ENCODE measurements at regions not wholly inside any gene's neighbourhood (a gene's known extent, or its start where the extent isn't known, plus 50 kb on each side); places are given as distances from the start of the nearest gene placed in this dataset.

GRCh38 chr11:112403432-112403831 lies 142.8 kb upstream of the PLET1 start:
- no peak for DNase-seq

GRCh38 chr11:112404112-112404511 lies 143.5 kb upstream of the PLET1 start:
- no peak for DNase-seq

GRCh38 chr11:112408517-112408916 lies 147.9 kb upstream of the PLET1 start:
- no peak for DNase-seq

DNA sequence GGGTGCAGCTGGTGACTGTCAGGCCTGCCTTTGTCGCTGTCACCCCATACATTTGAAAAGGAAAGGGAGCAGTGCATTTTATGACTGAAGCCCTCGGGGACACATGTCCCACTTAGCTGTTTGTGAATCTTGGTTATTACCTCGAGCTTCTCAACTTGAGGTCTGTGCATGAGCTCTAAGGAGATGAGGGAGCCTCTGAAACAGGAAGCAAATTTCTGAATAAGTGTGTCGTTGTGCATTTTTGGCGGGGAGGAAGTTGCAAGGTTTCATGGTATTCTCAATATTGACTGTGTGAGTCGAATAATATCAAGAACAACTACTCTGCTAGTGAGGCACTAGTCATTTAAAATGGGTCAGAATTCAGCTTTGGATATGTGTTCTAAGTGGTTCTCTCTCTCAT lies 149.7 kb upstream of the PLET1 start:
- no peak for DNase-seq

DNA sequence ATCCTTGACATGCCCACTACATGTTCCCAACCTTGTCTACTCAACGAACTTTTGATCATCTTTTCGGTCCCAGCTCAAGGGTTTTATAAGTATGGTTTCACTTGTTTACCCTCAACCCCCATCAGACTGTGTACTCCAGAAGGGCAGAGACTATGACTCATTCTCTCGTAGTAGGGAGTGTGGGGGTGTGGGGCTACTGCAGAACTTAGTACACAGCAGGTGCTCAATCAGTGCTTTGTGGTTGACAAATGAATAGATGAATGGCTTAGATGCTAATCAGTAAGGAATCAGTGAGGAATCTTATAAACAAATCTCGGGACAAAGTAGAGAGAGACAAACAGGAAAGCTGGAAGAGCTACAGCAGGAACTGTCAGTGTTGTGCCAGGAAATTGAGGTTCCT lies 151.7 kb upstream of the PLET1 start:
- no peak for DNase-seq

DNA sequence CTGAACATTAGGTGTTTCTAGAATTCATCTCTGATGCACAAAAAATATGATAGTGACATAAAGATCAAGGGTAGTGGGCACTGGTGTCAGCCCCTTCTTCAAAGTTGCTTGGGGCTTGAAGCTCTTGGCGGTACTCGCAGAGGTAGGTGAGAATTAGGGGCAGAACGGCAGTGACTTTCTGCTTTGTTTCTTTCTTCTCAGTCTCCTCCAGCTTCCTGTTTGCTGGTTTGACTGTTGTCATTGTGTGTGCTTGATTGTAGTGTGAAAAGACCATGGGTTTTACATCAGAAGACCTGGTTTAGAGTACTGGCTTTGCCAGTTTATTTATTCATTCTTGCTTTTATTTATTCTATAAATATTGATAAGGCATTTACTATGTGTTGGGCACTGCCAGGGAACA lies 156.7 kb upstream of the PLET1 start:
- no peak for DNase-seq

GRCh38 chr11:112418438-112418837 lies 157.8 kb upstream of the PLET1 start:
- DNase-seq = no peak

DNA sequence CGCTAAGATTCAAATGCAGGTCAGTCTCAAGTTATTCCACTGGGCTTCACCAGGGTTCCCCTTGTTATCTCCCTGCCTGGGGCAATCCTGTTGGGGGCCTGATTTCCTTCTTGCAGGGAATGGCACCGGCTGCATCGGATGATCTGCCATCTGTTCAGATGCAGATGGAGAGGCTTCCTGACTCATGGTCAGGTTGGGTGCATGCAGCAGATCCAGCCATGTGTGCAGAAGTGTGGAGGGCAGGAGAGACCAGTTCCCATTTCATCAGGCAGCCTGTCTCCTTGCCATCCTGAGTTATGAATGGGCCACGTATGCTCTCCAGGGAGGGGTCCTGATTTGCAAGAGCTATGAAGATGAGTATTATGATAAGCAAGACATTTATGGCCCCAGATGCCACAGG lies 161.2 kb upstream of the PLET1 start:
- no peak for DNase-seq

DNA sequence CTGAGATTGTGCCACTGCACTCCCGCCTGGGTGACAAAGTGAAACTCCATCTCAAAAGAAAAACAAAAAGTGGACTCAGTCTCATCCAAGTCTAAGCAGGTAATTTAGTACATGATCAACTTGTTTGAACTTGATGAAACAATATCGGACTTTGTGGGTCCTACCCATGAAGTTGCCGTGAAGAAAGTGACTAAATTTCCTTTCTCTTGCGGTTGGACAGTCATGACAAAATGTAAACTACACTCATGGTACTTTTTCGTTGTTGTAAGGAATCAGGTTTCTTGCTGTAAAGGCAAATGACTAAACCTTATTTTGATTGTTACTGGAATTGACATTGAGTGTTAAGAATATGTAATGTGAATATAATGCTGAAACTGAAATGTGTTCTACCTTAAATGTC lies 164.5 kb upstream of the PLET1 start:
- no peak for DNase-seq

DNA sequence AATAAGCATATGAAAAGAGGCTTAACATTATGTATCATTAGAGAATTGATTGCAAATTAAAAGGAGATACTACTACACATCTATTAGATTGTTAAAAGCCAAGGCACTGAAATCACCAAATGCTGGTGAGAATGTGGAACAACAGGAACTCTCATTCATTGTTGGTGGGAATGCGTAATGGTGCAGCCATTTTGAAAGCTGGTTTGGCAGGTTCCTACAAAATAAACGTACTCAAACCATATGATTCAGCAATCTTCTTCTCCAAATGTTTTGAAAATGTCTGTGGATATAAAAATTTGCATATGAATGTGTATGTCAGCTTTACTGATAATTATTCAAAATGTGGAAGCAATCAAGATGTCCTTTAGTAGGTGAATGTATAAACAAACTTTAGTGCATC lies 176.4 kb upstream of the PLET1 start:
- DNase-seq = no peak

- no peak for DNase-seq
Measured at GRCh38 chr11:112439614-112440013, 179.0 kb upstream of the PLET1 start.

DNA sequence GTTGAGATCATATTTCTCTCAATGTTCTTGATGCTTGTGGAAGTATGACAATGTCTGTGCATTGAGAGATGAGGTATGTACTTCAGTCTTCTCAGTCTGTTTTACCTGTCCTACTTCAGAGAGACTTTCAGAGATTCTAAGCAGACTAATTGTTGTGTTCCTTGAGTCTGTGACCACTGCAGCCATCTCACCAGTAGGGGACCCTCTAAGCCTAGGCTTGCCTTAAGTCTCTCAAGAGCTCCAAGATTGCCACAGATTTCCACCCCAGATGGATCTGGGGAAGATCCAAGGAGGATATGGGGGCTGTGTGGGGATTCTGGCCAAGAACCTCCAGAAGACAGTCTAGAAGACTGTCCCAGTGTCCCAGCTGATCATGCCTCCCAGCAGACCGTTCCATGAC lies 179.9 kb upstream of the PLET1 start:
- DNase-seq = no peak

GRCh38 chr11:112448168-112448567 lies 187.5 kb upstream of the PLET1 start:
- DNase-seq = no peak

DNA sequence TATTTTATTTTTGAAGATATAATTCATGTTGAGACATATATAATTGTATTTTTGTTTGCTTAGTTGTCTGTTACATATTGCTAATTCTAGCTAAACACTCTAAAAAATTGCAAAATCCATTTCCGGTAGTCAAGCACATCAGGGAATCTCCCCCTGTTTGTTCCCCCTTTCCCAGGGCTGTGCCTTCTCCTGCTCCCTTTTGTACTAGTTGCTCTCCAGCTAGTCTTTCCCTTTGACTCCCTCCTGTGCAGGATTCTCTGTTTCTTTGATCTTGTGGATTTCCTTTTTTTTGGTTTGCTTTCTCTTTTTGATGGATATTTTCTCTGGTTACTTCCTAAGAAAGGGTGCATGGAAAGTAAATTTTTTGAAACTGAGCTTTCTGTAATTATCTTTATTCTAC lies 188.1 kb upstream of the PLET1 start:
- no peak for DNase-seq

GRCh38 chr11:112451250-112451649 lies 190.6 kb upstream of the PLET1 start:
- DNase-seq = no peak

DNA sequence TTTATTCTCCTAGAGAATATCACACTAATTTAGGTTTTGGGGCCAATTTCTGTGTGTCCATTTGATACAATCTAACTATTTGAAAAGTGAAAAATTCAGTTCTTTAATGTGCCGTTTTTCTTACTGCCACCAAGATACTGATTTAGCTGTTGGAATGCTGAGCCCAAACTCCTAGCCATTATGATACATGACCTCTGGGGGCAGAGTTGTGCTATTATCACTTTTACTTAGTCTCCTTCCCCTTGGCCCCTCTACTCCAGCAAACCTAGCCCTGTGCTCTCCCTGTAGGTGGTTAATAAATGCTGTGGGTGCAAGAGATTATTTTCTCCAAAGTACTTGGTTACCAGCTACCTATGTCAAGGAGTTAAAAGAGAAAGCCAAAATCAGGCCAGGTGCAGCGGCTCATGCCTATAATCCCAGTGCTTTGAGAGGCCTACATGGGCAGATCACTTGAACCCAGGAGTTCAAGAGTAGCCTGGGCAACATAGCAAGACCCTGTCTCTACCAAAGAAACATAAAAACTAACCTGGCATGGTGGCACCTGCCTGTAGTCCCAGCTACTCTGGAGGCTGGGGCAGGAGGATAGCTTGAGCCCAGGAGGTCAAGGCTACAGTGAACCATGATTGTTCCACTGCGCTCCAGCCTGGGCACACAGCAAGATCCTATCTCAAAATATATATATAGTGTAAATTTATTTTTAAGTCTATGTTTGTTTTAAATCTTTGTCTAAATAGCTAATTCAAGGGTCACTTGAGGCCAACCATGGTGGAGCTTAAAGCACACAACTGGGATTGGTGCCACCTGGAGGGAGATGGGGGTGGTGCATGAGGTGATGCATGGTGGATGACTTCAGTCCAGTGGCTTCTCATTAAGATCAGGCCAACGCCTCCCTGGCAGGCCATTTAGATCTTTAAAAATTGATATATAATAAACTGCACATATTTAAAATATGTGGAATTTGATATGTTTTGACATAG lies 193.2 kb upstream of the PLET1 start:
- peak; percentile 27 for DNase-seq

GRCh38 chr11:112454841-112455240 lies 194.2 kb upstream of the PLET1 start:
- DNase-seq = no peak

DNA sequence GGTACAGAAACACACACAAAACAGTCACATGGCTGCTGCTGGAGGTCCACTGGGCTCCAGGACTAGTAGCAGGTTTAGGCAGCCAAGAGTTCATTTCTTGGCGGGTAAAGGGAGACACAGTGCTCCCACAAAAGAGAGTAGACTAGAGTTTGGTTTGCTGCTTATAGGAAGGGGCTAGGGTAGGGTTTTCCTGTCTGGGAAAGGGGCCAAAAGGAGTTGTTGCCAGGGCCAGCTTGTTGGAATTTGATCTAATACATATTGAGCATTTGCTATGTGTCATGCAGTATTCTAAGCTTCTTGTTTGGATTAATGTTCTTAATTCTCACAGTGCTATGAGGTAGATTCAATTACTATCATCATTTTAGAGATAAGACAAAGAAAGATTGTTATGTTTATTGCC lies 195.1 kb upstream of the PLET1 start:
- DNase-seq = no peak

GRCh38 chr11:112457532-112457931 lies 196.9 kb upstream of the PLET1 start:
- no peak for DNase-seq

- no peak for DNase-seq
Measured at GRCh38 chr11:112459001-112459400, 198.3 kb upstream of the PLET1 start.

DNA sequence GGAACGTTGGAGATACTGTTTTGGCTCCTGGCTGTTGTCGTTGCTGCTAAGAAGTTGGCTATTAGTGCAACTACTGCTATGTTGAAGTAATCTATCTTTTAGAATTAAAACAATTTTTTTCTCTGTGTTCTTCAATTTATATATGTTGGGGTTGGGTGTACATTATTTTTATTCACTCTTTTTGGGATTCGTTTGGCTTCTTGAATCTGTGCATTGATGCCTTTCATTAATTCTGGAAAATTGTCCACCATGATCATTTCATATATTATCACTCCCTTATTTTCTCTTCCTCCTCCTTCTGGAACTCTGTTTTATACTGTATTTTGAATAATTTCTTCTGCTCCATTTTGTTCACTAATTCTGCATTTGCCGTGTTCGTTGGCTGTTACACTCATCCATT lies 199.5 kb upstream of the PLET1 start:
- no peak for DNase-seq

- DNase-seq = no peak
Measured at GRCh38 chr11:112464949-112465348, 204.3 kb upstream of the PLET1 start.

DNA sequence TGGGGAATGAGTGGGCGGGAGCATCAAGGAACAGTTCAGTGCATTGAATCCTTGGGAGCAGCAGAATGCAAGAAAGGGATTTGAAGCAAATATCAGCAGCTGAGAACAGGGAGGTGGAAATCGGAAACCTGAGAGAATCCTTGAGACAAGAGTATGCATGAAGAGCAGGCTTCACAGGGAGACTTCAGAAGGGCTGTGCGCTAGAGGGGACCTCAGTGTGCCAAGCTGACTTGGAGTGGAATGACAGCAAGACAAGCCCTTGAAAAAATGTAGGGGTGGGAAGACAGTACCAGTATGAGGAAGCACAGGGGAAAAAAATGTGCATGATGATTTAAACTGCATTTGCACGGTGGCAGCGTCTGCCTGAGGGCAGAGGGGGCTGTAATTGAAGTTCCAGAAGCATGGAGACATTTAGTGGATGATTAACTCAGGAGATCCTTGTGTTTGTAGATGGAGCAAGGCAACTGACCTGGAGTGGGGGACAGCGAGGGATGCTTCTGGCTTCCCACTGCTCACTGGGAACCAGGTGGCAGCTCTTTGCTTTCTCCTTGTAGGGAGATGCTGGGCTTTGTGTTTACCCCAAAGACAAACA lies 204.9 kb upstream of the PLET1 start:
- DNase-seq = no peak

- DNase-seq = no peak
Measured at GRCh38 chr11:112467721-112468120, 207.1 kb upstream of the PLET1 start.

DNA sequence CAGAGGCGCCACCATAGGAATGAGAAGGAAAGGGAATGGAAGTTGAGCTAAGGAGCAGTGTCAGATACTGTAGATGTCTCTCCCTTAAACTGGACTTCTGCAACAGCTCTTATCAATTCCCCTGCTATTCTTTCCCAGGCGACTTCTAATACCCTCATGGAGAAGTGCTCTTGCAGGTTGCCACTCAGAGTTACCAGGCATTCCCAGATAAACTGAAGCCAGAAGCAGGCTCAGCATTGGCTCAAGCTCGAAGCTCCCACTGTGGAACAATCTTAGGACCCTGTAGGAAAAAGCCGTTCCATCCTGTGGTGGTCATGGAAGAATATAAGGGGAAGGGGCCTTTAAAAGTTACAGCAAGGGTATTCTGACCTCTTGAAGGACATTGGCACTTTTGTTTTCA lies 208.7 kb upstream of the PLET1 start:
- DNase-seq = no peak
